ENCODE measurements at regions not wholly inside any gene's neighbourhood (a gene's known extent, or its start where the extent isn't known, plus 50 kb on each side); places are given as distances from the start of the nearest gene placed in this dataset.
"Not testable (repeated sequence)": the region's sequence is repeated elsewhere in the genome, so short reads cannot be mapped to it uniquely, and the experiment has no call there.

DNA sequence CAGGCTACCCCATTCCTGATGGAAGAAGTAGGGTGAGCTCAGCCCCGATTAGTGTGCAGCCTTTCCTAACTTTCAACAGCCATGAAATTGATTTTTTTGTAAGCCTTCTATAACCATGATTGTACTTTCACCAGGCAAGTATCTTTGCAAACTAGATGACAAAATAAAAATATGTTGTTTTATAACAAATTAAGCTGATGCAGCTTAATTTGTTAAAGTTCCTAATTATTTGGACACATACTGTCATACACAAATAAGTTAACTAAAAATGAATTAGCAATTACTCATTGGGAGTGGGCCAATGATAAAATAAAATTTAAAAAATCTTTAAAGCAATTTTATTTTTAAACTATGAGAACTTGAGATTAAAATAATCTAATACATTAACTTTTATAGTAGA lies 113.1 kb upstream of the FANCL start:
- DNase-seq = no peak

DNA sequence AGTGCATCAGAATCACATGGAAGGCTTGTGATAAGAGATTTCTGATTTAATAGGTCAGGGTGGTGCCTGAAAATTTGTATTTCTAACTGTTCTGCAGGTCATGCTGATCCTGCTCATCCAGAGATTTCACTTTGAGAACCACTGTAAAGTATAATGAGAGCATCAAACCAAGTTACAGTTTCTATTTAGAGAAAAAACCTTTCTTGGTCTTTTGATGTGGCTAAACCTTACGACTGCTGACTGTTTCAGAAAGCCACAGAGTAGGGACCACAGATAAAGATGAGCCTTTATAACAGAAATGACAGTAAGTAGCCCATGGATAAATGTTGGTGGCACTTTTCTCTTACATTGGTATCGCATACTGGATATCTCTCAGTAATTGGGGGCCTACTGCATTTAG lies 109.4 kb upstream of the FANCL start:
- peak in 1 of 2 donors; percentile 1 for DNase-seq

DNA sequence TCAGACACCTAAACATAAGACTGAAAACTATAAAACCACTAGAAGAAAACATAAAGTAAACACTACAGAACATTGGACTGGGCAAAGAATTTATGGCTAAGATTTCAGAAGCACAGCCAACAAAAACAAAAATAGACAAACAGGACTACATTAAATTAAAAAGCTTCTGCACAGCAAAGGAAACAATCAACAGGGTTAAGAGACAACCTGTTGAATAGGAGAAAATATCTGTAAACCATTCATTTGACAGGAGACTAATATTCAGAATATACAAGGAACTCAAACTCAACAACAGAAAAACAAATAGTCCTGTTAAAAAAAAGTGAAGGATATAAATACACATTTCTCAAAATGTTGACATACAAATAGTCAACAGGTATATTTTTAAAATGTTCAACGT lies 106.7 kb upstream of the FANCL start:
- no peak for DNase-seq

DNA sequence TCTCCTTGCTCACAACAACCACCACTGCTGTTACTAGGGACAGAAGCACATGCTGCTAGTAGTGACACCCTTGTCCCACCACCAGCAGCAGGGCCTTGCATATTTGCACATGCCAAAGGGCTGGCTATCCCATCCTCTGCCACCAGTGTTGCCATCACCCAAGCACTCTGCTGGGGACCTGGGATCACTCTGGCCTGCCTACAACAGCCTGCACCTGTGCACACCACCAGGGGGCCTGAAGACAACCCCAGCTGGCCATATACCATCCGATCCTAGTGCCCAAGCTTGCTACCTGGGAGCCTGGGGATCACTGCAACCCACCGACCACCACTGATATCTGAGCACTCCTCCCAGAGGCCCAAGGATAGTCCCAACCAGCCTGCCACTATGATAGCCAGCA lies 99.9 kb upstream of the FANCL start:
- no peak for DNase-seq

DNA sequence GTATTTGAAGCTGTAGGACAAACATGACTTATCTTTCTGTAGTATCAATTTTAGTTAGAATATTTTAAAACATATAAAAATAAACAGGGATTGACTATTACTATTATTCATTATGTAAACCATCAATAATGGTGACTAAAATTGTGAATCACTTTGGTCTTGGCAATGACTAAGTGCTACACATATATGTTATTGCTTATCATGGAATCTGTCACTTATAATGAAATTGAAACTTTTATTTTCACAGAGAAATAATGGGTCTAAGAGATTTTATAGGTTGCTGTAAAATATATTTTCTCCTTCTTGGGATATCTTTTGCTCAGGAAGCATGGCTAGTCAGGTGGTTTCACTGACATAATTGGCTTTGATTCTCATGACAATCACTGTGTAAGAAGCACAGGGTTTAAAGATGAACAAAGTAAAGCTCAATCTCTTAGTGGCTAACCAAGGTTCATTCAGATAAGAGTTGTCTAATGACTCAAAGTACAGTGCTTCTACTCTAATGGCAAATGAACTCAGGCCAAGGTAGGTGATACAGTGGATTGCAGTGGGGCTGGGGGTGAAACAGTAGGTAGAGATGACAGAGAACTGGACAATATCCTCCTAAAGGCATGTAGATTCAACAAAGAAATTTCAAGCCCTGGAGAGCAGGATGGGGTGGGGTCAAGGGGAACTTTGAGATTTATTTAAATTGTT lies 98.6 kb upstream of the FANCL start:
- DNase-seq = no peak

- DNase-seq = no peak
Observed at GRCh38 chr2:58336416-58336815, 95.3 kb upstream of the FANCL start.

- no peak for DNase-seq
Observed at GRCh38 chr2:58334414-58334813, 93.3 kb upstream of the FANCL start.

DNA sequence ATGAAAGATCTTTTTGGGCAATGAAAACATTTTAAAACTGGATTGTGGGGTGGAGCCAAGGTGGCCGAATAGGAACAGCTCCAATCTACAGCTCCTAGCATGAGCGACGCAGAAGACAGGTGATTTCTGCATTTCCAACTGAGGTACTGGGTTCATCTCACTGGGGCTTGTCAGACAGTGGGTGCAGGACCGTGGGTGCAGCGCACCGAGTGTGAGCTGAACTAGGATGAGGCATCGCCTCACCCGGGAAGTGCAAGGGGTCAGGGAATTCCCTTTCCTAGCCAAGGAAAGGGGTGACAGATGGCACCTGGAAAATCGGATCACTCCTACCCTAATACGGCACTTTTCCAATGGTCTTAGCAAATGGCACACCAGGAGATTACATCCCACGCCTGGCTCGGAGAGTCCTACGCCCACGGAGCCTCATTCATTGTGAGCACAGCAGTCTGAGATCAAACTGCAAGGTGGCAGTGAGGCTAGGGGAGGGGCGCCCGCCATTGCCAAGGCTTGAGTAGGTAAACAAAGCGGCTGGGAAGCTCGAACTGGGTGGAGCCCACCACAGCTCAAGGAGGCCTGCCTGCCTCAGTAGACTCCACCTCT lies 84.3 kb upstream of the FANCL start:
- DNase-seq = not testable (repeated sequence)

DNA sequence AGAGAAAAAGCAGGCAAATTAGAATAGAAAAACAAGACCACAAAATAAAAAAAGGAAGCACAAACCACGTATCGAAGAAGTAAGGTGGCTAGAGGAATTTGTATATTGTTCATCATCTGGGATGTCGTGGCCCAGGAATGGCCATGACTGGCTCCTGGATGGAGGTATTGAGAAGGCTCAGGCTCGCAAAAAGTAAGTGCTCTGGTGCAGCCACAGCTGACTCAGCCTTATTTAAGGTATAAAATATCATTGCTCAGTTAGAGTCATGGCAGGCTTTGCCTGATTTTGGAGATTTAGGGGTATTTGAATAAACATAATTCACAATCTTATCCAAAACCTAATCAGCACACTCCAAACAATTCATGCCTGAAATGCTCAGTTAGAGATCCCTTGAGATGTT lies 78.4 kb upstream of the FANCL start:
- no peak for DNase-seq

DNA sequence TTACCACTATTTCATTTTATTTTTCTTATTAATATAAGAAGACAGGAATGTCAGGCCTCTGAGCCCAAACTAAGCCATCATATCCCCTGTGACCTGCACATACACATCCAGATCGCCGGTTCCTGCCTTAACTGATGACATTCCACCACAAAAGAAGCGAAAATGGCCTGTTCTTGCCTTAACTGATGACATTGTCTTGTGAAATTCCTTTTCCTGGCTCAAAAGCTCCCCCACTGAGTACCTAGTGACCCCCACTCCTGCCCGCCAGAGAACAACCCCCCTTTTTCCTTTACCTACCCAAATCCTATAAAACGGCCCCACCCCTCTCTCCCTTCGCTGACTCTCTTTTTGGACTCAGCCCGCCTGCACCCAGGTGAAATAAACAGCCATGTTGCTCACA lies 77.8 kb upstream of the FANCL start:
- DNase-seq = not testable (repeated sequence)

GRCh38 chr2:58313926-58314325 lies 72.8 kb upstream of the FANCL start:
- DNase-seq = no peak

GRCh38 chr2:58308435-58308834 lies 67.3 kb upstream of the FANCL start:
- no peak for DNase-seq

- DNase-seq = no peak
Observed at GRCh38 chr2:58304843-58305242, 63.7 kb upstream of the FANCL start.

DNA sequence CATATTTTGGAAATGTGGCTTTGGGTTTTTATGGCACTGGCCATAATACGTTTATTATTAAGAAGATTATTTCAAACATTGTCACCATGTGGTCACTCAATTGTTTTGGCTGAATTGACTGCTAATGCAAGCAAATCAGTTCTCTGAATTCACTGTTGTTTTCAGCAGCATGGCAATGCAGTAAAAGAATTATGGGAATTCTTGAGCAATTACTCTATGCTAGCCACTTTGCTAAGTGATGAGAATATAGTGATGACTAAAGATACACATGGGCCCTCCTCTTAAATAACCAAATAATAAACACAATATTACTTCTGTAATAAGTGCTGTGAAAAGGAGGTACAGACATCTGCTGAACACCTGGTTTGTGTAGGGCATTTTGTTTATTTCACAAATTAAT lies 58.0 kb upstream of the FANCL start:
- no peak for DNase-seq

DNA sequence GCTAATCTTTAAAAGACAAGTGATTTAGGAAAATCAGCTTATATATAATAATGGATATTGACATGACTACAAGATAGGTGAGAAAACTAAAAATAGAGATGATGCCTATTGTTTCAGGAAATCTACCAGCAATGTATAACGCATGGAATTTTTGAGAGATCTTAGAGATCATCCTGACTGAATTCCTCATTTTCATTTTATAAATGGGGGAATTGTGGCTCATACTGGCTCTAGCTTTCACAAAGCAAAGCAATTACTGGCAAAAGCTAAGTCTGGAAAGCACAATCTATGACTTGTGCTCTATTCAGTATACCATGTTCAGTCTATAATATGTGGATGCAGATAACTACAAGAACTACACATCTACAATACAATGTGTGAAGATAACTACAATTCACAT lies 51.9 kb upstream of the FANCL start:
- DNase-seq = no peak

DNA sequence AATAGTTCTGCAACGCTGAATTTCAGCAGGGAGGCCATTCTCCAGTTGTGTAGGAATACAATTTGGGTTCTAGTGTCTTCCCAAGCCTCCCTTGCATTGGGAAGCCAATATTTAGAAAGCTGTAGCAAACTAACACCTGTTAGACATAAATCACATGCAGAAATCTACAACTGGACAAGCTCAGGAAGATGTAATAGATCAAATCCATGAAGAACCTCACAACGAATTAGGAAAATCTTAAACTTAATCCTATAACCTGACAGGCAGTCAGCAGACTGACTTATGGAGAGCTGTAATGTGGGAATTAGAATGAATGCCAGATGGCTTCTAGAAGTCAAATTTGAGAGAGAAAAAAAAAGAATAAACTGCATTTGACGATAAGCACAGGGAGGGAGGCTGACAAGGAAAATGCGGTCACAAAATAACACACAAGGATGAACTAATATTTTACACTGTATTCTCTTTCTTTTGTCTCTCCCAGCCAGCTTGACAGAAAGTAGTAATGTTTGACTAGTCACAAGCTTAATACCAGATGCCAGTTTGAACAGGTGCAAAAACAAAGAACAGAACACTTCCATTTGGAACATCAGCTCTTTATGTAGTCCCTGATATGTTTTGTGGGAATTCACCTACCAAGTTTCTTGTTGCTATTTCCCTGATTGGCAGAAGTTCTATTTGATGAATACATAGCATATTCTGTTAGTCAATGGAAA lies 50.8 kb upstream of the FANCL start:
- no peak for DNase-seq
